Testis (tissue), 2 donors: ENCODE measurements at regions not wholly inside any gene's neighbourhood (a gene's known extent, or its start where the extent isn't known, plus 50 kb on each side); places are given as distances from the start of the nearest gene placed in this dataset.

Experiments used
- DNase-seq: peaks from one replicate; pipeline ENCODE4 v3.0.0-alpha.2; 2019
- H3K27ac ChIP-seq, 2 donors: fragments of 200-600 bp; sonication (generic); one replicate each; pipeline ENCODE4 v1.5.1; 2019
- H3K27me3 ChIP-seq: fragments of 200-600 bp; sonication (generic); one replicate; pipeline ENCODE4 v1.5.1; 2019
- H3K36me3 ChIP-seq: fragments of 200-600 bp; sonication (generic); one replicate; pipeline ENCODE4 v1.5.1; 2017; ENCODE audit warnings: low read depth; ENCODE audit errors: missing control alignments
- H3K4me1 ChIP-seq: fragments of 200-600 bp; sonication (generic); one replicate; pipeline ENCODE4 v1.5.1; 2019
- H3K4me3 ChIP-seq, 2 donors: fragments of 200-600 bp; sonication (generic); one replicate each; pipeline ENCODE4 v1.5.1; 2017 to 2019
- H3K9me3 ChIP-seq: fragments of 200-600 bp; sonication (generic); one replicate; pipeline ENCODE4 v1.5.1; 2017
- POLR2A ChIP-seq: fragments of 450-650 bp; IDR thresholded peaks from one replicate; pipeline ENCODE4 v1.6.1; 2017; ENCODE audit warnings: antibody characterized with exemption, mild to moderate bottlenecking, moderate library complexity
- WGBS, 2 donors: methylation state at CpG; one replicate each; pipeline ENCODE4 v1.1.5; 2018; 5-methylcytosine and 5-hydroxymethylcytosine counted together
- intact Hi-C: fragments of 100-400 bp; cut with DNase I; formaldehyde crosslinking; loops from one replicate; pipeline ENCODE4 v1.15.1; 2023; ENCODE audit warnings: low total_unique reads
- TF ChIP-seq, protein P1 (sequence below), 3 experiments: fragments of 450-650 bp in 2 of 3; fragments of 200-600 bp in 1 of 3; sonication (generic) in 1 of 3; IDR thresholded peaks; one replicate each; pipeline ENCODE4 v1.5.1; 2016 to 2019; ENCODE audit warnings: antibody characterized with exemption in 3 of 3, mild to moderate bottlenecking in 2 of 3, moderate library complexity in 1 of 3

- no peak for DNase-seq
- no peaks in the 10 kb centered on the region for H3K36me3 ChIP-seq
- H3K4me3 ChIP-seq: no peak overlapping the region
- H3K4me1 ChIP-seq: no peaks in the 10 kb centered on the region
- intact Hi-C loops: no loop called here
- TF ChIP-seq POLR2A: no peak
- TF ChIP-seq, protein P1, sequence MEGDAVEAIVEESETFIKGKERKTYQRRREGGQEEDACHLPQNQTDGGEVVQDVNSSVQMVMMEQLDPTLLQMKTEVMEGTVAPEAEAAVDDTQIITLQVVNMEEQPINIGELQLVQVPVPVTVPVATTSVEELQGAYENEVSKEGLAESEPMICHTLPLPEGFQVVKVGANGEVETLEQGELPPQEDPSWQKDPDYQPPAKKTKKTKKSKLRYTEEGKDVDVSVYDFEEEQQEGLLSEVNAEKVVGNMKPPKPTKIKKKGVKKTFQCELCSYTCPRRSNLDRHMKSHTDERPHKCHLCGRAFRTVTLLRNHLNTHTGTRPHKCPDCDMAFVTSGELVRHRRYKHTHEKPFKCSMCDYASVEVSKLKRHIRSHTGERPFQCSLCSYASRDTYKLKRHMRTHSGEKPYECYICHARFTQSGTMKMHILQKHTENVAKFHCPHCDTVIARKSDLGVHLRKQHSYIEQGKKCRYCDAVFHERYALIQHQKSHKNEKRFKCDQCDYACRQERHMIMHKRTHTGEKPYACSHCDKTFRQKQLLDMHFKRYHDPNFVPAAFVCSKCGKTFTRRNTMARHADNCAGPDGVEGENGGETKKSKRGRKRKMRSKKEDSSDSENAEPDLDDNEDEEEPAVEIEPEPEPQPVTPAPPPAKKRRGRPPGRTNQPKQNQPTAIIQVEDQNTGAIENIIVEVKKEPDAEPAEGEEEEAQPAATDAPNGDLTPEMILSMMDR (IDR thresholded peaks at IDR 0.05): no peak
- no peaks in the 10 kb centered on the region for H3K27me3 ChIP-seq
- no peaks in the 10 kb centered on the region for H3K9me3 ChIP-seq
- 91 to 95% methylated on average over 3 of the region's 3 CpGs for WGBS, 2 donors
- no peak overlapping the region for H3K27ac ChIP-seq
Measured at GRCh38 chr2:19536136-19536535, 177.7 kb upstream of the OSR1 start.

GRCh38 chr2:19532547-19533196 lies 174.2 kb upstream of the OSR1 start:
- 80 to 95% methylated on average over 1 of the region's 1 CpG for WGBS, 2 donors
- no peak for TF ChIP-seq POLR2A
- TF ChIP-seq, protein P1 (IDR thresholded peaks at IDR 0.05): no peak
- intact Hi-C loops: no loop called here
- Histone ChIP-seq H3K4me3 (no peak overlapping the region), H3K4me1 (no peaks in the 10 kb centered on the region), H3K9me3 (no peaks in the 10 kb centered on the region), H3K27me3 (no peaks in the 10 kb centered on the region), H3K27ac (no peak overlapping the region), H3K36me3 (no peaks in the 10 kb centered on the region)
- no peak for DNase-seq

DNA sequence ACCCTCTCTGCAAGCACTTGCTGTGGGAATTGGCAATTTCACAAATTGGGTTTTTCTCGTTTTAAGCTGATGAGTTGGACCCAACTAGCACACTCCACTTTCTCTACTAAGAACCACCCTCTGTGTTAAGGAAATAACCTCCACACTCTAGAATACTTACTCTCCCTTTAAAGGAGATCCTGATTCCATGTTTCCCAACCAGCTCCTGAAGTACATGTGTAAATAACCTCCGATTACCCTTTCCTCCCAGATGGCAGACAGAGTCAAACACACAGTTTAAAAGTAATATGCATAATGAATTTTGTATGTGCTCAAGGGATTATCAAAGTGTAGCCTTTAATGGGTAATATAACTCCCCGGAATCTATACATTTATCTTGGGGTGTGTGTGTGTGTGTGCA lies 171.3 kb upstream of the OSR1 start:
- DNase-seq: no peak
- 48 to 64% methylated on average over 3 of the region's 3 CpGs for WGBS, 2 donors
- no peaks in the 10 kb centered on the region for H3K9me3 ChIP-seq
- TF ChIP-seq, protein P1 (IDR thresholded peaks at IDR 0.05): no peak
- TF ChIP-seq POLR2A: no peak
- no peaks in the 10 kb centered on the region for H3K36me3 ChIP-seq
- no peak overlapping the region for H3K27ac ChIP-seq
- intact Hi-C loops: no loop called here
- no peaks in the 10 kb centered on the region for H3K4me1 ChIP-seq
- no peaks in the 10 kb centered on the region for H3K27me3 ChIP-seq
- H3K4me3 ChIP-seq: no peak overlapping the region

DNA sequence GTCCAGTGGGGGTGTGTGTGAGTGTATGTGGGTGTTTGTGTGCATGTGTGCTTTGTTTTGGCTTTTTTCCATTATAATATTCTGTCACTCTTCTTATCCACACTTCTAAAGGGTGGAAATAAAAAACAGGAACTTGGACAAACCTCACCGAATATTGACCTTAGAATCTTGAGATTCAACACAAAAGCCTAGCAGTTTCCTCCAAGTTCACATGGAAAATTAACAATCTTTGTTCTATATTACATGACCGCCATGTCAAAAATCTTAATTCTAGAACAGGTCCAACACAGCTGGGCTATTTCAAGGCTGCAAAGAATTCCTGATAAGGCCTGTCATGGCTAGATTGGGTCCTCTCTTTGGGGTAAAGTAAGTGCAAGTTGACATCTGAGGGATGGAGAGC lies 169.3 kb upstream of the OSR1 start:
- no peak overlapping the region for H3K4me3 ChIP-seq
- H3K4me1 ChIP-seq: no peaks in the 10 kb centered on the region
- WGBS, 2 donors: 89 to 93% methylated on average over 2 of the region's 2 CpGs
- no peak overlapping the region for H3K27ac ChIP-seq
- no peaks in the 10 kb centered on the region for H3K27me3 ChIP-seq
- H3K9me3 ChIP-seq: no peaks in the 10 kb centered on the region
- H3K36me3 ChIP-seq: no peaks in the 10 kb centered on the region
- TF ChIP-seq, protein P1 (IDR thresholded peaks at IDR 0.05): no peak
- TF ChIP-seq POLR2A: no peak
- no peak for DNase-seq
- intact Hi-C loops: no loop called here

GRCh38 chr2:19525313-19525712 lies 166.9 kb upstream of the OSR1 start:
- Histone ChIP-seq H3K4me1 (no peaks in the 10 kb centered on the region), H3K27ac (no peak overlapping the region), H3K36me3 (no peaks in the 10 kb centered on the region), H3K4me3 (no peak overlapping the region), H3K9me3 (no peaks in the 10 kb centered on the region), H3K27me3 (no peaks in the 10 kb centered on the region)
- no peak for TF ChIP-seq POLR2A
- TF ChIP-seq, protein P1 (IDR thresholded peaks at IDR 0.05): no peak
- WGBS, 2 donors: 61 to 62% methylated on average over 2 of the region's 2 CpGs
- intact Hi-C loops: no loop called here
- DNase-seq: no peak
